ENCODE measurements at regions not wholly inside any gene's neighbourhood (a gene's known extent, or its start where the extent isn't known, plus 50 kb on each side); places are given as distances from the start of the nearest gene placed in this dataset.

DNA sequence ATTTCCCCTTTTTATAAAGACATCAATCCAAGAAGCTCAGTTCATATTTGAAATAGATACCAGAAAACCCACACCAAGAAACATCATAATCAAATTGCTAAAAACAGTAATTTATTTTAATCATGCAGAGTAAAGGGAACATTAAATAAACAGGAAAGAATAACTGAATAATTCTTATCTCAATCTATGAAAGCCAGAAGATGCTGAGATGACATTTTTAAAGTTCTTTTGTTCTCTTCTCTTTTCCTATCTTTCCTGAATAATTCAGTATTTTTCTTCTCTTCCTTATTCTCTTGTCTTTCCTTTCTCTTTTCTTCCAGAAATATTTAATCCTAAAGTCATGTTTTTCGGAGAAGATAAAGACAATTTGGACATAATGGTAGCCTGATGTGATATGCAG, 259.0 kb upstream of the OPRM1 start:
- Mint-ChIP-seq H3K4me3 (ENCODE audit: unreplicated experiment) (no peak overlapping the region), H3K27ac (ENCODE audit: unreplicated experiment) (no peak overlapping the region), H3K36me3 (ENCODE audit: low read depth, unreplicated experiment) (peaks cover 2% of the 10 kb centered on the region), H3K27me3 (ENCODE audit: low read depth, unreplicated experiment) (no peaks in the 10 kb centered on the region), H3K9me3 (ENCODE audit: unreplicated experiment) (peaks cover 4% of the 10 kb centered on the region), H3K4me1 (ENCODE audit: low read depth, unreplicated experiment) (no peaks in the 10 kb centered on the region)
- no peaks in the 10 kb centered on the region for H3K9me3 ChIP-seq (ENCODE audit: insufficient read depth, low read depth, low read length)
- no peaks in the 10 kb centered on the region for H3K79me2 ChIP-seq (ENCODE audit: insufficient read depth, low read length)
- no peak overlapping the region for H3K4me2 ChIP-seq (ENCODE audit: low read length)
- H3K4me1 ChIP-seq (ENCODE audit: insufficient read depth, low read length) = no peaks in the 10 kb centered on the region
- DNase-seq (ENCODE audit: low read depth) (no peak), FAIRE-seq (no peak)
- no peaks in the 10 kb centered on the region for H3K27me3 ChIP-seq (ENCODE audit: insufficient read depth, low read length)
- no peak overlapping the region for H3K27ac ChIP-seq (ENCODE audit: low read depth, low read length)
- no peaks in the 10 kb centered on the region for H3K36me3 ChIP-seq (ENCODE audit: insufficient read depth, low read length)
- no peak overlapping the region for H3K4me3 ChIP-seq (ENCODE audit: insufficient read depth, low read depth, low read length)
- no peak overlapping the region for H2AFZ ChIP-seq (ENCODE audit: low read depth, low read length)
- no peak overlapping the region for H3K9ac ChIP-seq (ENCODE audit: low read length)
- TF ChIP-seq, protein P1, sequence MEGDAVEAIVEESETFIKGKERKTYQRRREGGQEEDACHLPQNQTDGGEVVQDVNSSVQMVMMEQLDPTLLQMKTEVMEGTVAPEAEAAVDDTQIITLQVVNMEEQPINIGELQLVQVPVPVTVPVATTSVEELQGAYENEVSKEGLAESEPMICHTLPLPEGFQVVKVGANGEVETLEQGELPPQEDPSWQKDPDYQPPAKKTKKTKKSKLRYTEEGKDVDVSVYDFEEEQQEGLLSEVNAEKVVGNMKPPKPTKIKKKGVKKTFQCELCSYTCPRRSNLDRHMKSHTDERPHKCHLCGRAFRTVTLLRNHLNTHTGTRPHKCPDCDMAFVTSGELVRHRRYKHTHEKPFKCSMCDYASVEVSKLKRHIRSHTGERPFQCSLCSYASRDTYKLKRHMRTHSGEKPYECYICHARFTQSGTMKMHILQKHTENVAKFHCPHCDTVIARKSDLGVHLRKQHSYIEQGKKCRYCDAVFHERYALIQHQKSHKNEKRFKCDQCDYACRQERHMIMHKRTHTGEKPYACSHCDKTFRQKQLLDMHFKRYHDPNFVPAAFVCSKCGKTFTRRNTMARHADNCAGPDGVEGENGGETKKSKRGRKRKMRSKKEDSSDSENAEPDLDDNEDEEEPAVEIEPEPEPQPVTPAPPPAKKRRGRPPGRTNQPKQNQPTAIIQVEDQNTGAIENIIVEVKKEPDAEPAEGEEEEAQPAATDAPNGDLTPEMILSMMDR (IDR thresholded peaks at IDR 0.05; ENCODE audit: insufficient read depth, low read depth, low read length) = no peak
- TF ChIP-seq EZH2 (IDR thresholded peaks at IDR 0.05; ENCODE audit: insufficient read depth, low read length) = no peak
- H4K20me1 ChIP-seq (ENCODE audit: insufficient read depth, low read length) = no peaks in the 10 kb centered on the region

DNA sequence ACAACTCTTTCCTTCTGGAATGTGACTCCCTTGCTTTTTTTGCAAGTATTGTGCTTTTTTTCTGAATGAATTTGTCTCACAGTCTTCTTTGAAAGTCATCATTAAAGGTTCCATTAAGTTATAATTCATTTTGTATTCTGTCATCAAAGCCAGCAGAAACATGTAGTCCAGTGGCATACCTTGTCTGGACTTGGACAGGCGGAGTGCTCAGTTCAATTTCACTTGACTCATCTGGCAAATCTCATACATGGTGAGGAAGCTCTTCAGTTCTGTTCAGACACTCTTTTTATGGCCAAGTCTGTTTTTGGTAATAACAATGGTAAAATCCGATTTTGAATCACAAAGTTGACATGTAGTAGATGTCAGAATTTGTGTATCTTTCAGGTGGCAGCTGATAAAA, 260.8 kb upstream of the OPRM1 start:
- no peak overlapping the region for H2AFZ ChIP-seq (ENCODE audit: low read depth, low read length)
- H3K4me3 ChIP-seq (ENCODE audit: insufficient read depth, low read depth, low read length) = no peak overlapping the region
- H3K27ac ChIP-seq (ENCODE audit: low read depth, low read length) = no peak overlapping the region
- no peak overlapping the region for H3K9ac ChIP-seq (ENCODE audit: low read length)
- no peaks in the 10 kb centered on the region for H3K27me3 ChIP-seq (ENCODE audit: insufficient read depth, low read length)
- no peaks in the 10 kb centered on the region for H3K36me3 ChIP-seq (ENCODE audit: insufficient read depth, low read length)
- no peak for FAIRE-seq
- Mint-ChIP-seq H3K36me3 (ENCODE audit: low read depth, unreplicated experiment) (peaks cover 2% of the 10 kb centered on the region), H3K27ac (ENCODE audit: unreplicated experiment) (no peak overlapping the region), H3K9me3 (ENCODE audit: unreplicated experiment) (peaks cover 4% of the 10 kb centered on the region), H3K27me3 (ENCODE audit: low read depth, unreplicated experiment) (no peaks in the 10 kb centered on the region), H3K4me1 (ENCODE audit: low read depth, unreplicated experiment) (no peaks in the 10 kb centered on the region), H3K4me3 (ENCODE audit: unreplicated experiment) (no peak overlapping the region)
- no peak for TF ChIP-seq EZH2 (IDR thresholded peaks at IDR 0.05; ENCODE audit: insufficient read depth, low read length)
- TF ChIP-seq, protein P1 (IDR thresholded peaks at IDR 0.05; ENCODE audit: insufficient read depth, low read depth, low read length) = no peak
- H3K4me1 ChIP-seq (ENCODE audit: insufficient read depth, low read length) = no peaks in the 10 kb centered on the region
- H3K4me2 ChIP-seq (ENCODE audit: low read length) = no peak overlapping the region
- no peaks in the 10 kb centered on the region for H3K9me3 ChIP-seq (ENCODE audit: insufficient read depth, low read depth, low read length)
- H3K79me2 ChIP-seq (ENCODE audit: insufficient read depth, low read length) = no peaks in the 10 kb centered on the region
- no peaks in the 10 kb centered on the region for H4K20me1 ChIP-seq (ENCODE audit: insufficient read depth, low read length)
- no peak for DNase-seq (ENCODE audit: low read depth)

DNA sequence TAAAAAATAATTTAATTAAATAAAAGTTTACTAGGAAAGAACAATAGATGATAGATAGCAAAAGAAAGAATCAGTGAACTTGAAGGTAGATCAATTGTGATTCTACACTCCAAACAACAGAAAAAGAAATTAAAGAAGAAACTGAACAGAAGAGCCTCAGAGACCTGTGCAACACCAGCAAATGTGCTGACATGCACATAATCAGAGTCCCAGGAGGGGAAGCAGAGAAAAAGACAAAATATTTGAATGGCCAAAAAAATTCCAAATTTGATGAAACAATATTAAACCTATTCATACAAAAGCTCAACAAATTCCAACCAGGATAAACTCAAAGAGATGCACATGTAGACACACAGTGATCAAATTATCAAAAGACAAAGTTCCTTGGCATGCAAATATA, 267.5 kb upstream of the OPRM1 start:
- no peak for TF ChIP-seq EZH2 (IDR thresholded peaks at IDR 0.05; ENCODE audit: insufficient read depth, low read length)
- TF ChIP-seq, protein P1 (IDR thresholded peaks at IDR 0.05; ENCODE audit: insufficient read depth, low read depth, low read length) = no peak
- no peaks in the 10 kb centered on the region for H3K9me3 ChIP-seq (ENCODE audit: insufficient read depth, low read depth, low read length)
- no peaks in the 10 kb centered on the region for H3K79me2 ChIP-seq (ENCODE audit: insufficient read depth, low read length)
- H2AFZ ChIP-seq (ENCODE audit: low read depth, low read length) = no peak overlapping the region
- no peak for FAIRE-seq
- no peaks in the 10 kb centered on the region for H4K20me1 ChIP-seq (ENCODE audit: insufficient read depth, low read length)
- H3K4me2 ChIP-seq (ENCODE audit: low read length) = no peak overlapping the region
- H3K27me3 Mint-ChIP-seq (ENCODE audit: low read depth, unreplicated experiment) = no peaks in the 10 kb centered on the region
- no peak overlapping the region for H3K27ac ChIP-seq (ENCODE audit: low read depth, low read length)
- H3K9me3 Mint-ChIP-seq (ENCODE audit: unreplicated experiment) = no peaks in the 10 kb centered on the region
- no peak for DNase-seq (ENCODE audit: low read depth)
- H3K4me3 Mint-ChIP-seq (ENCODE audit: unreplicated experiment) = no peak overlapping the region
- H3K4me1 Mint-ChIP-seq (ENCODE audit: low read depth, unreplicated experiment) = peaks cover 5% of the 10 kb centered on the region
- no peaks in the 10 kb centered on the region for H3K36me3 Mint-ChIP-seq (ENCODE audit: low read depth, unreplicated experiment)
- H3K27ac Mint-ChIP-seq (ENCODE audit: unreplicated experiment) = no peak overlapping the region
- no peaks in the 10 kb centered on the region for H3K4me1 ChIP-seq (ENCODE audit: insufficient read depth, low read length)
- H3K4me3 ChIP-seq (ENCODE audit: insufficient read depth, low read depth, low read length) = no peak overlapping the region
- H3K9ac ChIP-seq (ENCODE audit: low read length) = no peak overlapping the region
- no peaks in the 10 kb centered on the region for H3K27me3 ChIP-seq (ENCODE audit: insufficient read depth, low read length)
- no peaks in the 10 kb centered on the region for H3K36me3 ChIP-seq (ENCODE audit: insufficient read depth, low read length)
